ENCODE measurements at regions not wholly inside any gene's neighbourhood (a gene's known extent, or its start where the extent isn't known, plus 50 kb on each side); places are given as distances from the start of the nearest gene placed in this dataset.

DNA sequence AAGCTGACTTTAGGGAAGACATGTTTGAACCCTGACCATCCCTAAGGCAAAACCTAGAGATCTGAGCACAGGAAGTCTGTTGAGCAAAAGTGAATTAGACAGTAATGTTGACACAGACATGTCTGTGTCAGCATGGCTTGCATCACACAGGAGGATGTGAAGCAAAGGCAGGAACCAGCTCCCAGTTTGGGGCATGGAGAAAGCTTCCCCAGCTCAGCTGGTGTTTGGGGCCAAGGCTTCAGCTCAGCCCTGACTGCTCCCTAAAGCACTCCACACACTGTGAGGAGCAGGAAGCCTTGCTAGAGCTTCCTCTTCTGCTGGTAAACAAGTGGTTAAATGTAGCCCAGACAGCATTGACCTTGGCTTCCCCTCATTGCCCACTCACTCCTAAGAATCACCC is 153.8 kb upstream of the UBL3 start:
- TF ChIP-seq ZNF664 (tag by site-specific recombination; IDR thresholded peaks at IDR 0.05) (no peak), ZNF274 (IDR thresholded peaks at IDR 0.05; ENCODE audit: low read length) (no peak), ZNF274 (tag by site-specific recombination; IDR thresholded peaks at IDR 0.05; ENCODE audit: borderline replicate concordance) (no peak), ZFP41 (tag by site-specific recombination; IDR thresholded peaks at IDR 0.05; ENCODE audit: borderline replicate concordance) (no peak), ZBTB7A (tag by site-specific recombination; IDR thresholded peaks at IDR 0.05; ENCODE audit: low read depth) (no peak)
